ENCODE measurements at regions not wholly inside any gene's neighbourhood (a gene's known extent, or its start where the extent isn't known, plus 50 kb on each side); places are given as distances from the start of the nearest gene placed in this dataset.
"Not testable (repeated sequence)": the region's sequence is repeated elsewhere in the genome, so short reads cannot be mapped to it uniquely, and the experiment has no call there.

DNA sequence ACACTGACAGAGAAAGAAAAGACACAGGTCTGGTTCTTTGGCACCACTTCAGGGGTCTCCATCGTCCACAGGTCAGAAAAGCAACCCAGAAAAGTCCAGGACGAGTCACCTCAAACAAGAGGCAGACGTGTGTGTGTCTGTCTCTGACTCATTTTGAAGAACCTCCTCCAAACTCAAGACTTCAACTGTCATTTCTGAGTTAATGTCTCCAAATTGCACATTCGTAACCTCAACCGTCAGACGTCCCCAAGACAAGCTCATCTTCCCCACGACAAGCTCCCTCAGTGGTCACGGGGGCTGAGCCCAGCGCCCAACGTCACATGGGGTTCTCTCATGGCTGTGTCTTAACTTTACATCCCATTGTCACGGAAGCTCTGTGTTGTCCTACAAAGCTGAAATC lies 70.2 kb upstream of the TNK2 start:
- not testable (repeated sequence) for H3K4me3 ChIP-seq (ENCODE audit: low read depth, low read length); DNase-seq (ENCODE audit: low read depth)

DNA sequence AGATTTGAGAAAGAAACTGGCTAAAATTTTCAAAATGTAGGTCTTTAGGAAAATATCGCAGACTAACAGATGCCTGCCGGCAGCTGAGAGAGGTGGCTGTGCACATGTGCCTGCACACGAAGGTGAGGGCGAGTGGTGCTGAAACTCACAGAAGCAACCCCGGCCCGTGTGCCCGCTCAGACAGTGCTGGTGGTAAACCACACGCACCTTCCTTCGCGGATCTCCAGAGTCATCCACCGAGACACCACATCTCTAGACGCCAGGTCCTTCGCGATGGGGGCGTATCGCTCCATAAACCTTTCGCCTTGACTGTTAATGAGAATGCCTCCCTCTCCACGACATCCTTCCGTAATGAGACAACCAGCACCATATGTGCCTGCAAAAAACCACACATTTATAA lies 68.5 kb upstream of the TNK2 start:
- not testable (repeated sequence) for DNase-seq (ENCODE audit: low read depth); H3K4me3 ChIP-seq (ENCODE audit: low read depth, low read length)

DNA sequence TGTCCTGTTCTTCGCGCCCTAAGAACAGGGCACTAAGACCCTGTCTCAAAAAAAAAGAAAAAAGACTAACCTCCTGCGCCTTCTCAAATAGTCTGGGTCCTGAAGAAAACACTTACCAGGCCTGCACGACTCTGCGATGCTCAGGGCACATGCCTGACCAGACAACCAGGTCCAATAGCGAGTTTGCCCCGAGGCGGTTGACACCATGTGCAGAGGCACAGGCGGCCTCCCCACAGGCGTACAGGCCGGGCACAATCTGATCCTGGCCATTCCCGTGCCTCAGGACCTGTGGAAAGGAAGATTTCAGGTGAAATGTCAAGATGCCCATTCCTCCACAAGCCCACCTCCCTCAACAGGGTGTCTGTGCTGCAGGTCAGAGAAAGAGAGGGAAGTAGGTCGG lies 65.9 kb upstream of the TNK2 start:
- not testable (repeated sequence) for H3K4me3 ChIP-seq (ENCODE audit: low read depth, low read length)

DNA sequence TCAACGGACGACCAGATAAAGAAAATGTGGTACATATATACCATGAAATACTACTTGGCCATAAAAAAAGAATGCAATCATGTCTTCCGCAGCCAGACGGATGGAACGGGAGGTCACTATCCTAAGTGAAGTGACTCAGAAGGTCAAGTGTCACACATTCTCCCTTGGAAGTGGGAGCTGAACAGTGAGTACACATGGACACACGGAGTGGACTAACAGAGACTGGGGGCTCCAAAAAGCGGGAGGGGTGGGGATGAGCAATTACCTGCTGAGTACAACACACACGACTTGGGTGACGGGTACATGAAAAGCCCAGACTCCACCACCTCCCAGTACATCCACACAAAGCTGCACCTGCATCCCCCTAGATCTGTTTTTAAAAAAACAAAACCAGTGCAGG lies 62.5 kb upstream of the TNK2 start:
- DNase-seq (ENCODE audit: low read depth); H3K4me3 ChIP-seq (ENCODE audit: low read depth, low read length): not testable (repeated sequence)

More for the DNA sequence above, 65.9 kb upstream of the TNK2 start:
- DNase-seq (ENCODE audit: low read depth): not testable (repeated sequence)

DNA sequence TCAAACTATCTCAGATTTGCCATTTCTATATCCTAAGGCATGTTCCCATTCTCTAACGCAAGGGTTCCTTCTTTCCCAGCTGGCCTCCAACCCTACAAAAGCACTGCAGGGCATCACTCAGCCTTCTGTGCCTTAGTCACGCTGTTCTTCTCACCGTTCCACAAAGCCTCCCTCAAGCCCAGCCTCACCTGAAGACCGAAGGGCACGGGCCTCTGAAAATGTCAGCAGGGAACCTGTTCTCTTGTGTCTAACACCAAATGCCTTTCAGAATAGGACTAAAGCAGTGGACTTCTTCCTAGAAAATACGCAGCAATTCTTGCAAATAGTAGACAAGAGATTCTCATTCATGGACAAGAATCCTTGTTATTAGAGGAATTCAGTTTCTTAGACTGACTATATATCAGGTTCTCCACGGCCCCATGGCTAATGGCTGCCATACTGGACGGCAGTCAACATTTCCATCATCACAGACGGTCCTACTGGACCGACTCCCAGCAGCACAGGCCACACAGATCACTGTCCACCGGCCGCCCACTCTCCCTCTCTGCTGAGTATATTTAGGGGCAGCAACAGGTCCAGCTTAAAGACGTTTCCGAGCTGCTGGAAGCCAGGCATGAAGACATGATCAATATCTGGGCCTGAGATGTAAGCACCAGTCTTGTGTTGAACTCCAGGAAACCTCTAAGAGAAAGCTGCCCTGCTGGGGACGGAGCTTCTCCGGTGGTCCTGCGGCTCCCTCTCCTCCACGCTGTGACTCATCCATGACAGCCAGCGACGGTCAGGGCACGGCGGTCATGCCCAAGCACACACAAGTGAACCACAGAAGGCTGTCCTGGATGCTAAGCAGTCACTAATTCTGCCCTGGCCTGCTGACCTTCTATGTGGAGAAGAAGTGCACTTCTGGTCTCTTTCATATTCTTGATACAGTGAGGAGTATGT lies 61.8 kb upstream of the TNK2 start:
- DNase-seq (ENCODE audit: low read depth); H3K4me3 ChIP-seq (ENCODE audit: low read depth, low read length): not testable (repeated sequence)

DNA sequence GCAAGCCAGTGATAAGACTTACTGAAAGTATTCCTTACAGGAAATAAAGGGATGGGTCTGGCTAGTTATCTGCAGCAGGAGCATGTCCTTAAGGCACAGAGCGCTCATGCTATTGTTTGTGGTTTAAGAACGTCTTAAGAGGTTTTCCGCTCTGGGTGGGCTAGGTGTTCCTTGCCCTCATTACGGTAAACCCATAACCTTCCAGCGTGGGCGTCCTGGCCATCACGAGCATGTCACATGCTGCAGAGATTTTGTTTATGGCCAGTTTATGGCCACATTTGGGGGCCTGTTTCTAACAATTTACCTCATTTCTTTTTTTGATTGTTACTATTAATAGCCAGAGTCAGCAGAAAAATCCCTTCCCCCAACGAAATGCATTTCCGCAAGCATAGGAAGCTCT lies 61.0 kb upstream of the TNK2 start:
- not testable (repeated sequence) for H3K4me3 ChIP-seq (ENCODE audit: low read depth, low read length); DNase-seq (ENCODE audit: low read depth)

DNA sequence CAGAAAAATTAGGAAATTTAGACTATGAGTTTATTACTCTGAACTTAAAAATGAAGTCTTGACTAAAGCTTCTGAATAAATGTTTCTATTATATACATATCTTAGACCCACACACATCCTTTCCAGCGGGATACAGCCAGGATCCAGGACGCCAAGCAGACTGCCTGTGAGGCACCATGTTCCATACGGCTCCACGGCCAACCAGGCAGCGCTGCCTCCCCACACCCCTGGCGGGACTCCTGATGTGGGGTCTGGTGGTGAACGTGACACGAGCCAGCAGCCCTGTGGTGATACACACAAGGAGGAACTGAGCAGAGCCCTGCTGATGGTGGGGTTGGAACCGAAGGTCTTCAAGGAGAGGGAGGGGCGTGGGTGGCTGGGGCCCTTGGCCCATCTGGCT lies 59.8 kb upstream of the TNK2 start:
- not testable (repeated sequence) for DNase-seq (ENCODE audit: low read depth); H3K4me3 ChIP-seq (ENCODE audit: low read depth, low read length)

DNA sequence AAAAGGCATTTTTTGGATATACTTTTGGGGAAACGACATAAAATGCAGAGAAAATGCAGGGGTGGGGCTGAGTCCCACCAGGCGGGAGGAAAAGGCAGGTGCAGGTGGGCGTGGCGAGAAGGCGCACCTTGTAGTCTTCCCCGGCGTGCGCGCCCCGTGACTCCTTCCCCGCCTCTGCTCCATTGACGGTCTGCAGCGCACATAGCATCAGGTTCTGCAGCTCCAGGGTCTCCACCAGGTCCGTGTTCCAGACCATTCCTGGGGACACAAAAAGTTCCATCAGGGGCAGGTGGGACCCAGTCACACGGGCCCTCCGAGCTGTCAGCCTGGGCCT lies 59.0 kb upstream of the TNK2 start:
- DNase-seq (ENCODE audit: low read depth); H3K4me3 ChIP-seq (ENCODE audit: low read depth, low read length): not testable (repeated sequence)

DNA sequence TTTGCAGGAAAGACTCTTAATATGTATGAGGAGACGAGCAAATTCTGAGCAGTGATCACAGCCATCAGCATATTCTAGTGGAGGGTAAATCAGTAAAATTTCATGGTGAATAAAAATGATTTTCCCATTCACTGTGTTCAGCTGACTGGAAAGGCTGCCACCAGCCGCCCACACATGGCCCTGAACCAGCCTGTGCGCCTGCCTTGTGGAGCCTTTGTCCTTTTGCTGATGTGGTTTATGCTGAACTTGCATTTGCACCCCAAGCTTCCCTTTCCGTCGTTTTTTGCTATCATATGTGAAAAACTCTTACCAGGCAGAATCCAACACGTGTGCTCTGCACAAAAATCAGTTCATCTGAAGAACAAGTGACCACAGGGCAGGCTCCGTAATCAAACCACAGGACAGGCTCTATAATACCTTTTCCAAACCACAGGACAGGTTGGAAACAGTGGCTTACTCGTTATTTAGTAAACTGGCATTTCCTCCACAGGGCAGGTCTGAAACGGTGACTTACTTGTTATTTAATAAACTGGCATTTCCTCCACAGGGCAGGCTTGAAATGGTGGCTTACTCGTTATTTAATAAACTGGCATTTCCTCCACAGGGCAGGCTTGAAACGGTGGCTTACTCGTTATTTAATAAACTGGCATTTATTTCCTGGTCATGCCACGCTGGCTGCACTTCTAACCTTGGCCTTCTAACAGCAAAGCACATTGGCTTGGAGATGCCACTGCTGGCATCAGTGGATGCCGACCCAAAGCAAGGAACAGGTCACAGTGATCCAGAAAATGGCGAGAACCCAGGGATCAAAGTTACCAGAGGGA lies 58.4 kb upstream of the TNK2 start:
- not testable (repeated sequence) for H3K4me3 ChIP-seq (ENCODE audit: low read depth, low read length); DNase-seq (ENCODE audit: low read depth)

DNA sequence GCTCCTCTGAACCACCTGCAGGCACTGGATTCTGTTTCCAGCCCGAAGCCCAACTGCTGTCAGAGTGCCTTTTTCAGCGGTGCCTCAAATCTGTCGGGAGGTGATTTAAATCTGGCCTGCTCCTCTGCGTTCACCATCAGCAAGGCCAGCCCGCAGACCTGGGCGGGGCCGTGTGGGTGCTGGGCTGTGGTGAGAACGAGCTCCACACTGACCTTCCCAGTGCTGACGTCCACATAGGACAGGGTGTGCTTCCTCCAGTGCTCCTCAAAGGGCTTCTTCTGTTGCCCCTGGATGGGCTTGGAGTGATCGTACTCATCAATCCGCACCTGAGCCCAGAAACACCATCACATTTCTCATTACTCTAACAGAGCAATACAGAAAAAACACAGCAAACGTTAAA lies 56.9 kb upstream of the TNK2 start:
- not testable (repeated sequence) for DNase-seq (ENCODE audit: low read depth); H3K4me3 ChIP-seq (ENCODE audit: low read depth, low read length)

DNA sequence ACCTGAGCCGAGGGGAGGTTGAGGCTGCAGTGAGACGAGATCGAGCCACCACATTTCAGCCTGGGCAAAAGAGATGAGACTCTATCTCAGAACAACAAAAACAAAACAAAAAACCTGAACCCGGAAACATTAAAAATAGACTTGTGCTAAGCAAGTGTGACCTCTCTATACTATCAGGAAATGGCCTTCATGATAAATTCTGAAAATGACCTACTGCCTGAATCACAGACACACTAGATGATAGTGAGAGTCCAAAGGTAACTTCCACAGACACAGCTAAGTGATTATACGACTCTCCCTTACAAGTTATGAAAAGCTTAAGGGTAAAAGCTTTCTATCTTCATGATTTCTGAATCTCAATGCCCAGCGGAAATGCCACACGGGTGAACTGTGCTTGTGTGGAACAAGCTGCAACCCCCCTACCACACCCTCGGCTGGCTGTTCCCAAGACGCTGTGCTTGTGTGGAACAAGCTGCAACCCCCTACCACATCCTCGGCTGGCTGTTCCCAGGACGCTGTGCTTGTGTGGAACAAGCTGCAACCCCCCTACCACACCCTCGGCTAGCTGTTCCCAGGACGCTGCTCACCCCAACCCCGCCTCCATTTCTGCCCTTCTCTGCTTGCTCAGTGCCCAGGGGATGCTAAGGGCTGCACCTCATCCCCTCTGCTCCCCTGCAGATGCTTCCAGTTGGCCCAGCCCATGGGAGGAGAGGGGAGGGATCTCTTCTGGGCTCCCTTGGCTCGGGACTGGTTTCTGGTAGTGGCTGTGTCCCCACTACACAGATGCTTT lies 56.2 kb upstream of the TNK2 start:
- not testable (repeated sequence) for H3K4me3 ChIP-seq (ENCODE audit: low read depth, low read length); DNase-seq (ENCODE audit: low read depth)

DNA sequence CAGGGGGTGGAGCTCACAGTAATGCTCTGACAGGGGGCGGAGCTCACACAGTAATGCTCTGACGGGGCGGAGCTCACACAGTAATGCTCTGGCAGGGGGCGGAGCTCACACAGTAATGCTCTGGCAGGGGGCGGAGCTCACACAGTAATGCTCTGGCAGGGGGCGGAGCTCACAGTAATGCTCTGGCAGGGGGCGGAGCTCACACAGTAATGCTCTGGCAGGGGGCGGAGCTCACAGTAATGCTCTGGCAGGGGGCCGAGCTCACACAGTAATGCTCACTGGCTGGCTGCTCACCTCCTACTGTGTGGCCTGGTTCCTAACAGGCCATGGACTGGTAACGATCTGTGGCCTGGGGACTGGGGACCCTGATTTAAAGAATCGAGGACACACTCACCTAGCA lies 53.9 kb upstream of the TNK2 start:
- H3K4me3 ChIP-seq (ENCODE audit: low read depth, low read length); DNase-seq (ENCODE audit: low read depth): not testable (repeated sequence)

DNA sequence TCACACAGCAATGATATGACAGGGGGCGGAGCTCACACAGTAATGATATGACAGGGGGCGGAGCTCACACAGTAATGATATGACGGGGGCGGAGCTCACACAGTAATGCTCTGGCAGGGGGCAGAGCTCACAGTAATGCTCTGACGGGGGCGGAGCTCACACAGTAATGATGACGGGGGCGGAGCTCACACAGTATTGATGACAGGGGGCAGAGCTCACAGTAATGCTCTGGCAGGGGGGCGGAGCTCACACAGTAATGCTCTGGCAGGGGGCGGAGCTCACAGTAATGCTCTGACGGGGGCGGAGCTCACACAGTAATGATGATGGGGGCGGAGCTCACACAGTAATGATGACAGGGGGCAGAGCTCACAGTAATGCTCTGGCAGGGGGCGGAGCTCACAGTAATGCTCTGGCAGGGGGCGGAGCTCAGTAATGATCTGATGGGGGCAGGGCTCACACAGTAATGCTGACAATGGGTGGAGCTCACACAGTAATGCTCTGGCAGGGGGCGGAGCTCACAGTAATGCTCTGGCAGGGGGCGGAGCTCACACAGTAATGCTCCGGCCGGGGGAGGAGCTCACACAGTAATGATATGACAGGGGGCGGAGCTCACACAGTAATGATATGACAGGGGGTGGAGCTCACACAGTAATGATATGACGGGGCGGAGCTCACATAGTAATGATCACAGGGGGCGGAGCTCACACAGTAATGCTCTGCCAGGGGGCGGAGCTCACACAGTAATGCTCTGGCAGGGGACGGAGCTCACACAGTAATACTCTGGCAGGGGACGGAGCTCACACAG lies 52.8 kb upstream of the TNK2 start:
- not testable (repeated sequence) for DNase-seq (ENCODE audit: low read depth); H3K4me3 ChIP-seq (ENCODE audit: low read depth, low read length)

DNA sequence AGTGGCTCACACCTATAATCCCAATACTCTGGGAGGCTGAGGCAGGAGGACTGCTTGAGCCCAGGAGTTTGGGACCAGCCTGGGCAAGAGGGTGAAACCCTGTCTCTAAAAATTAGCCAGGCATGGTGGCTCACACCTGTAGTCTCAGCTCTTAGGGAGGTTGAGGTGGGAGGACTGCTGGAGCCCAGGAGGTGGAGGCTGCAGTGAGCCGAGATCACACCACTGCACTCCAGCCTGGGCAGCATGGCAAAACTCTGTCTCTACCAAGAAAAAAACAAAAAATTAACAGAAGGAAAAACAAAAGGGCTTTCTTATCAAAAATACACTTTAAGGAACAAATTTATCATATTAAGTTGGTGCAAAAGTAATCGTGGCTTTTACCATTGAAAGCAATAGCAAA lies 51.8 kb upstream of the TNK2 start:
- DNase-seq (ENCODE audit: low read depth); H3K4me3 ChIP-seq (ENCODE audit: low read depth, low read length): not testable (repeated sequence)

DNA sequence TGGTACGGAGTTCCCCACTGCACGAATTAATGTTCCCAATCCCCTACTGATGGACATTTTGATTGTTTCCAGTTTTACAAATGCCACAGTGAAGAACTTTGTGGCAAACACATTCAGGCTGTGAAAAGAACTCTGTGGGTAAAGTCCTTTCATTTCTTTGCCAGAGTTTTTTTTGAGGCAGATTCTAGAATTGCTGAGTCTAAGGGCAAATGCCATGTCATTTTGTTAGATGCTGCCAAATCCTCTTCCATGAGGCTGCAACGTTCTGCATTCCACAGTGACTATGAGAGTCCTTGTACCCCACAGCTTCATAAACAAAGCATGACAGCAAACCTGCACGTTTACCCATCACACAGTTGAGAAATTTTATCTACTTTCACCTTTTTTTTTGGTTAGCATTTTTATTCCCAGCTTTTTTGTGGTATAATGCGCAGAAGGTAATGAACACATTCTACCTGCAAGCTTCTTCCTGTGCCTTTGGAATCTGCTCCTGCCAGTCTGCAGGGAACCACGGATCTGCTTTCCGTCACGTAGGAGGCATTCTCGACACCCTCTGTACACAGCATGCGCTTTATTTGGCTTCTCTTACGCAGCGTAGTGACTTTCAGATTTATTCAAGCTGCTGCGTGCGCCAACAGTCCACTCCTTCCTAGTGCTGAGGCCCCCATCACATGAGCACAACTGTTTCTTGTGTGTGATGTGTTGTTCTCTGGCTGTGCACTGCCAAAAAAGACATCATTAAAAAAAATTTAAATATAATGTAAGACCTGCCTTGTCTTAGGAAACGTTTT lies 51.2 kb upstream of the TNK2 start:
- not testable (repeated sequence) for H3K4me3 ChIP-seq (ENCODE audit: low read depth, low read length); DNase-seq (ENCODE audit: low read depth)

DNA sequence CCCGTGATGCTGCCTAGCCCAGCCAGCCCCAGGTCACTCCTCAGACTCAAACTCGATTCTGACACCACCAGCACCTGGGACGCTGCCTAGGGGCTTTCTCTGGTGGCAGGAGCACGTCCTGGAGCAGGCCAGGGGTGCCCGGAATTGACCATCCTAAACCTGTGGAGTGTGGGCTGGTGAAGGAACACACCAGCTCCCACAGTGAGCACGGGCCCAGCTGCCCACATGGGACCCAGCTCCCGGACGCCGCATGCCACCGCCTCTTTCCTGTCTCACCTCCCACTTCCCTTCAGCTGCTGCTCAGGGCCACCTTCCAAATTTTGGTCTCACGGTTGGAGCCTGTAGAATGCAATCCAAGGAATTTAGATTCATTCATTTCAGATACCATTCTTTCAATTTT lies 50.4 kb upstream of the TNK2 start:
- not testable (repeated sequence) for H3K4me3 ChIP-seq (ENCODE audit: low read depth, low read length); DNase-seq (ENCODE audit: low read depth)

All from LNCaP clone FGC (cell line).